HL-60 (cell line): ENCODE measurements at regions not wholly inside any gene's neighbourhood (a gene's known extent, or its start where the extent isn't known, plus 50 kb on each side); places are given as distances from the start of the nearest gene placed in this dataset.

Source experiments
- DNase-seq, 2 experiments: peaks; one replicate each; pipeline ENCODE4 v3.0.0-alpha.2; 2010 to 2020; ENCODE audit warnings: low read depth in 1 of 2, low spot score in 1 of 2
- H3K27ac ChIP-seq: fragments of 250-450 bp; sonication (Bioruptor Pico); replicated peaks from 2 replicates; pipeline ENCODE4 v1.5.1; 2020; ENCODE audit warnings: mild to moderate bottlenecking, moderate library complexity
- H3K27me3 ChIP-seq: fragments of 250-450 bp; sonication (Bioruptor Pico); 2 replicates; pipeline ENCODE4 v1.5.1; 2021; ENCODE audit warnings: mild to moderate bottlenecking, moderate library complexity; ENCODE audit not compliant: insufficient read depth, poor library complexity, severe bottlenecking
- H3K4me3 ChIP-seq: replicated peaks from 2 replicates; pipeline ENCODE4 v1.5.1; 2011; ENCODE audit warnings: mild to moderate bottlenecking, control low read depth, low read length; ENCODE audit not compliant: insufficient read depth
- CTCF ChIP-seq: IDR thresholded peaks from one replicate; pipeline ENCODE4 v1.5.1; 2011; ENCODE audit warnings: low read length, control low read depth, inconsistent platforms; ENCODE audit not compliant: insufficient read depth
- GABPA ChIP-seq: IDR thresholded peaks from 2 replicates; pipeline ENCODE4 v1.6.1; 2012; ENCODE audit warnings: low read depth
- POLR2AphosphoS5 ChIP-seq: IDR thresholded peaks from 2 replicates; pipeline ENCODE4 v1.6.1; 2012; ENCODE audit warnings: low read depth
- REST ChIP-seq: IDR thresholded peaks from 2 replicates; pipeline ENCODE4 v1.6.1; 2012; ENCODE audit warnings: low read depth; ENCODE audit not compliant: insufficient replicate concordance
- SPI1 ChIP-seq: IDR thresholded peaks from 2 replicates; pipeline ENCODE4 v1.6.1; 2012; ENCODE audit warnings: low read depth, mild to moderate bottlenecking, borderline replicate concordance

GRCh38 chr13:103895835-103896531, 829.8 kb upstream of the SLC10A2 start:
- Histone ChIP-seq H3K27ac (no peak overlapping the region), H3K27me3 (no peaks in the 10 kb centered on the region), H3K4me3 (no peak overlapping the region)
- DNase-seq, result no peak
- TF ChIP-seq POLR2AphosphoS5 (no peak), GABPA (no peak), CTCF (no peak), SPI1 (no peak), REST (no peak)

GRCh38 chr13:103894626-103895025, 828.4 kb upstream of the SLC10A2 start:
- H3K4me3 ChIP-seq, result no peak overlapping the region
- TF ChIP-seq SPI1 (no peak), GABPA (no peak), CTCF (no peak), POLR2AphosphoS5 (no peak), REST (no peak)
- no peak for DNase-seq
- no peaks in the 10 kb centered on the region for H3K27me3 ChIP-seq
- no peak overlapping the region for H3K27ac ChIP-seq

- TF ChIP-seq REST (no peak), SPI1 (no peak), GABPA (no peak), CTCF (no peak), POLR2AphosphoS5 (no peak)
- Histone ChIP-seq H3K27me3 (peaks cover 5% of the 10 kb centered on the region), H3K27ac (no peak overlapping the region), H3K4me3 (no peak overlapping the region)
- no peak for DNase-seq
Measured at GRCh38 chr13:103884101-103884723, 818.0 kb upstream of the SLC10A2 start.
